ENCODE measurements at regions not wholly inside any gene's neighbourhood (a gene's known extent, or its start where the extent isn't known, plus 50 kb on each side); places are given as distances from the start of the nearest gene placed in this dataset.

DNA sequence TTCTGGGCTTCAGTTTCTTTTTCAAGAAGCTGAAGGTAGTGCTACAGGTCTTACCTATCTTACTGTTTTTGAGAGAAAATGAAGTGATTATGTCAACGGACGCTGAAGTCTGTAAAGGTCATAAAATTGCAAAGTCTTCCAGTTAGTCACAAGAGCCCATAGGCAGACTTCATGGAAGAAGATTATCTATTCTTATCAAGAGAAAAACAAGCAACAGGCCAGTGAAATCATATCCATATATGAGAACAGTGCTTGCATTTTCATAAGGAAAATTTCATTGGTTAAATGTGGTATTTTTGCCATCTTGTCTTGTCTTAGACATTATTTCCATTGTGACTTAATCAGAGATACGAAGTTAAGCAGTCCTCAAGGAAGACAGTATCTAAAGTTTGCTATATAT, 412.7 kb upstream of the SEL1L start:
- Mint-ChIP-seq H3K27ac (no peak overlapping the region), H3K4me1 (ENCODE audit: low read depth) (no peaks in the 10 kb centered on the region), H3K27me3 (no peaks in the 10 kb centered on the region), H3K36me3 (ENCODE audit: low read depth) (no peaks in the 10 kb centered on the region), H3K4me3 (no peak overlapping the region), H3K9me3 (no peaks in the 10 kb centered on the region)
- intact Hi-C loops (cut with micrococcal nuclease): no loop called here

- Mint-ChIP-seq H3K27me3 (no peaks in the 10 kb centered on the region), H3K36me3 (ENCODE audit: low read depth) (no peaks in the 10 kb centered on the region), H3K4me3 (no peak overlapping the region), H3K27ac (no peak overlapping the region), H3K9me3 (no peaks in the 10 kb centered on the region), H3K4me1 (ENCODE audit: low read depth) (no peaks in the 10 kb centered on the region)
- intact Hi-C loops (cut with micrococcal nuclease): no loop called here
These were observed 413.5 kb upstream of the SEL1L start for GRCh38 chr14:81946834-81947798.

GRCh38 chr14:81952917-81953316, 419.3 kb upstream of the SEL1L start:
- no peaks in the 10 kb centered on the region for H3K36me3 Mint-ChIP-seq (ENCODE audit: low read depth)
- no peak overlapping the region for H3K27ac Mint-ChIP-seq
- H3K4me3 Mint-ChIP-seq: no peak overlapping the region
- intact Hi-C loops (cut with micrococcal nuclease): no loop called here
- H3K4me1 Mint-ChIP-seq (ENCODE audit: low read depth): no peaks in the 10 kb centered on the region
- no peaks in the 10 kb centered on the region for H3K27me3 Mint-ChIP-seq
- H3K9me3 Mint-ChIP-seq: peaks cover 7% of the 10 kb centered on the region

DNA sequence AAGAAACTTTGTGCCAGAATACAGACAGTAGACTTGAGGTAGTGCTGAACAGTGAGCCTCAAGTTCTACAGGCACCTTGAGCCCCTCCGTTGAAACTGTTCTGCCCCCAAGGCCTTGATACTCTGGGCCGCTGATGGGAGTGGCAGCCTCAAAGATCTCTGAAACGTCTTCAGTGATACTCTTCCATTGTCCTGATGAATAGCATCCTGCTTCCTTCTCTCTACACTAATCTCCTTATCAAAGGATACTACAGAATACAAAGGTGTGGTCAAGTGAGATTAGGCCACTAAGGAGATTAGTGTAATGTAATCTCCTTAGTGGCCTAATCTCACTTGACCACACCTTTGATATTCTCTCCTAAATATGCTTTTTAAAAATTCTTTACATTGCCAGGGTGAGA, 419.8 kb upstream of the SEL1L start:
- Mint-ChIP-seq H3K27ac (no peak overlapping the region), H3K9me3 (peaks cover 7% of the 10 kb centered on the region), H3K27me3 (no peaks in the 10 kb centered on the region), H3K36me3 (ENCODE audit: low read depth) (no peaks in the 10 kb centered on the region), H3K4me3 (no peak overlapping the region), H3K4me1 (ENCODE audit: low read depth) (no peaks in the 10 kb centered on the region)
- intact Hi-C loops (cut with micrococcal nuclease): no loop called here

GRCh38 chr14:81955123-81955522, 421.5 kb upstream of the SEL1L start:
- no peaks in the 10 kb centered on the region for H3K4me1 Mint-ChIP-seq (ENCODE audit: low read depth)
- H3K9me3 Mint-ChIP-seq: peaks cover 7% of the 10 kb centered on the region
- H3K4me3 Mint-ChIP-seq: no peak overlapping the region
- H3K36me3 Mint-ChIP-seq (ENCODE audit: low read depth): no peaks in the 10 kb centered on the region
- H3K27ac Mint-ChIP-seq: no peak overlapping the region
- no peaks in the 10 kb centered on the region for H3K27me3 Mint-ChIP-seq
- intact Hi-C loops (cut with micrococcal nuclease): no loop called here

GRCh38 chr14:81960781-81961180, 427.1 kb upstream of the SEL1L start:
- no peak overlapping the region for H3K27ac Mint-ChIP-seq
- intact Hi-C loops (cut with micrococcal nuclease): no loop called here

GRCh38 chr14:81963846-81964245, 430.2 kb upstream of the SEL1L start:
- Mint-ChIP-seq H3K9me3 (peaks cover 16% of the 10 kb centered on the region), H3K4me3 (no peak overlapping the region), H3K4me1 (ENCODE audit: low read depth) (no peaks in the 10 kb centered on the region), H3K27me3 (no peaks in the 10 kb centered on the region), H3K36me3 (ENCODE audit: low read depth) (no peaks in the 10 kb centered on the region), H3K27ac (no peak overlapping the region)
- intact Hi-C loops (cut with micrococcal nuclease): no loop called here

More at GRCh38 chr14:81960781-81961180, 427.1 kb upstream of the SEL1L start:
- no peaks in the 10 kb centered on the region for H3K36me3 Mint-ChIP-seq (ENCODE audit: low read depth)
- H3K27me3 Mint-ChIP-seq: no peaks in the 10 kb centered on the region
- no peaks in the 10 kb centered on the region for H3K9me3 Mint-ChIP-seq
- H3K4me1 Mint-ChIP-seq (ENCODE audit: low read depth): no peaks in the 10 kb centered on the region
- H3K4me3 Mint-ChIP-seq: no peak overlapping the region

- Mint-ChIP-seq H3K9me3 (peaks cover 20% of the 10 kb centered on the region), H3K27ac (no peak overlapping the region), H3K27me3 (no peaks in the 10 kb centered on the region), H3K4me3 (no peak overlapping the region), H3K4me1 (ENCODE audit: low read depth) (no peaks in the 10 kb centered on the region), H3K36me3 (ENCODE audit: low read depth) (no peaks in the 10 kb centered on the region)
- intact Hi-C loops (cut with micrococcal nuclease): no loop called here
These were observed 436.7 kb upstream of the SEL1L start for GRCh38 chr14:81970307-81970706.

DNA sequence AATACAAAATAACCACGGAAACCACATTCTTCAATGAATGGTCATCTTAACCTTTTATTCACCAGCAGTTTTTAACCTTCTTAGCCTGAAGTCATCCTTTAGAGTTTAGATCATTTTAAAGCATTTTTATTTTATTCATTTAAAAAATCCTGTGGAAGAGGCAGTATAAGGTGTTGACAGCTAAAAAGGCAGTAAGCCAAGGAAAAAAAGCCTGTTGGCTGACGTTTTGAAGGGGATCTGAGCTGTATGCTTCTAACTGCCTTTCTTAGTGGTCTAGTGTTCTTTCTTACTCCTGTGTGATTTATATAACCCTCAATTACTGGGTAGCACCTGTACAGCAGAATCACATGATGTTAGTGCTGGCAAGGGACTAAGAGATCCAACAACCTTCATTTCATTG, 438.3 kb upstream of the SEL1L start:
- Mint-ChIP-seq H3K36me3 (ENCODE audit: low read depth) (no peaks in the 10 kb centered on the region), H3K27ac (no peak overlapping the region), H3K9me3 (peaks cover 14% of the 10 kb centered on the region), H3K27me3 (no peaks in the 10 kb centered on the region), H3K4me1 (ENCODE audit: low read depth) (no peaks in the 10 kb centered on the region), H3K4me3 (no peak overlapping the region)
- intact Hi-C loops (cut with micrococcal nuclease): no loop called here

GRCh38 chr14:81972601-81973000, 438.9 kb upstream of the SEL1L start:
- intact Hi-C loops (cut with micrococcal nuclease): no loop called here
- no peaks in the 10 kb centered on the region for H3K36me3 Mint-ChIP-seq (ENCODE audit: low read depth)
- no peak overlapping the region for H3K27ac Mint-ChIP-seq
- H3K4me1 Mint-ChIP-seq (ENCODE audit: low read depth): no peaks in the 10 kb centered on the region
- no peaks in the 10 kb centered on the region for H3K27me3 Mint-ChIP-seq
- no peak overlapping the region for H3K4me3 Mint-ChIP-seq
- H3K9me3 Mint-ChIP-seq: peaks cover 8% of the 10 kb centered on the region

GRCh38 chr14:81974543-81974942, 440.9 kb upstream of the SEL1L start:
- H3K27me3 Mint-ChIP-seq: no peaks in the 10 kb centered on the region
- H3K27ac Mint-ChIP-seq: no peak overlapping the region
- H3K4me1 Mint-ChIP-seq (ENCODE audit: low read depth): no peaks in the 10 kb centered on the region
- H3K4me3 Mint-ChIP-seq: no peak overlapping the region
- intact Hi-C loops (cut with micrococcal nuclease): no loop called here
- H3K9me3 Mint-ChIP-seq: no peaks in the 10 kb centered on the region
- H3K36me3 Mint-ChIP-seq (ENCODE audit: low read depth): no peaks in the 10 kb centered on the region

GRCh38 chr14:81980601-81981306, 447.1 kb upstream of the SEL1L start:
- Mint-ChIP-seq H3K27me3 (peaks cover 4% of the 10 kb centered on the region), H3K9me3 (no peaks in the 10 kb centered on the region), H3K4me1 (ENCODE audit: low read depth) (no peaks in the 10 kb centered on the region), H3K36me3 (ENCODE audit: low read depth) (no peaks in the 10 kb centered on the region), H3K27ac (no peak overlapping the region), H3K4me3 (no peak overlapping the region)
- intact Hi-C loops (cut with micrococcal nuclease): no loop called here

DNA sequence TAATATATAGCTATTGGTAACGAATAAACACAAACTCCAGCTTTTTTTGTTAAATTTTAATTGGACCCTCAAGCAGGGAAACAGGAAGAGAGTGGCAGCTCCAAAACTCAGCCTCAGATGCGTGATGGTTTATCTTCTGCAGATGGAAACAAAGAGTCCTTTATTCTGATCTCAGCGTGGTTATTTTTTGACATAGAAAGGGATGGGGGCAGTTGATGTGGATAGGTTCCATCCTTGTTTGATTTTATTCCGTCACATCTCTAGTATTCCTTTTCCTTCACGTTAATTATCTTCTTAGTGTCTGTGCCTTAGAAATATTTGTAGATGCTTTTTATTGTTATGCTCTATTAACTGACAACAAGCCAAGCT, 447.6 kb upstream of the SEL1L start:
- intact Hi-C loops (cut with micrococcal nuclease): no loop called here
- Mint-ChIP-seq H3K4me1 (ENCODE audit: low read depth) (no peaks in the 10 kb centered on the region), H3K27ac (no peak overlapping the region), H3K4me3 (no peak overlapping the region), H3K36me3 (ENCODE audit: low read depth) (no peaks in the 10 kb centered on the region), H3K27me3 (peaks cover 4% of the 10 kb centered on the region), H3K9me3 (no peaks in the 10 kb centered on the region)

DNA sequence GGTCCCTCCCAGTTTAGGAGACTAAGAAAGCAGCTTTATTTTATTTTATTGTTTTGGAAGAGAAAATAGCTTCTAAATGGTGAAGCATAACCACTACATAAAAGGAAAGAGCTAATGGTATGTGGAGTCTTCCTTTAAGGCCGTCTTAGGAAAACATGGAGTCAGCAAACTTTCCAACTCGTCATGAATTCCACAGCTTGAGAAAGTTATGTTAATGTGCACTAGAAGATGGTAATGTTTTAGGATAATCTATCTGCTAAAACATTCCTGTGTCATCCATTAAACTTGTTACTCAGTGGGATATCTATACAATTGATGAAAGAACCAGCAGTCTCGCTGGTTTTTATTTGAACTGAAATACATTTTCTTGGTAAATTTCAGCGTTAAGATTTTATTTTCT, 448.4 kb upstream of the SEL1L start:
- Mint-ChIP-seq H3K27ac (no peak overlapping the region), H3K4me1 (ENCODE audit: low read depth) (no peaks in the 10 kb centered on the region), H3K27me3 (peaks cover 4% of the 10 kb centered on the region), H3K4me3 (no peak overlapping the region), H3K9me3 (no peaks in the 10 kb centered on the region), H3K36me3 (ENCODE audit: low read depth) (no peaks in the 10 kb centered on the region)
- intact Hi-C loops (cut with micrococcal nuclease): no loop called here
